ENCODE measurements at regions not wholly inside any gene's neighbourhood (a gene's known extent, or its start where the extent isn't known, plus 50 kb on each side); places are given as distances from the start of the nearest gene placed in this dataset.

DNA sequence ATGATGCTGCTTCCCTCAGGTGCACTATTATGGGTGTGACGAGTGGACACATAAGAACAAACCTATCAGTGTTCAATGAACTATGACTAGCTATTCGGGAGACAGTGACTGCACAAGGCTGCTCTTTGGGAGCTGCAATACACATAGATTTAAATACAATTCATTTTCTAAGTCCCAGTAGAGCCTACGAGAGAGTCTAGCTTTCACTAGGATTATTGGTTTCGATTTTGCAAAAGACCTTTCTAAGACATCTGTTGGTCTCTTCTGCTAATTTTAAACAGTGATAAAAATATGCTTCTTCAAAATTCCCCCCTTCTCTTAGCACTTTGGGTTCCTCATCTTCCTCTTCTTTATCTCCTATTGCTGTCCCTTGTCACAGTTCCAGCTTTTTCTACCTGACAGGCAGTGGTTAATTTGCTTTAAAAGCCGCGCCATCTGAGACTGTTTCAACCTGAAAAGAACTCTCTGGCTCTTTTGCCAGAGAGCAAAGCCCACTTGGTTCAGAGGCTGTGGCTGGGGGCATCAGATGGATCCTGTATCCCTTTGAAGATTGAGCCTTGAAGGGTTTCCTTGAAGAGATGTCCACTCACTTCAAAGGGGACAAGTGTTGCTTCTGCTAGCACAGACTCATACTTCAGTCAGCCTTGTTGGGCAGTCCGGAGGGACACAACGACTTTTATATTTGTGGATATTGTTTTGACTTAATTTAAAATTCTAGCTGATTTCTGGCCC, 241.5 kb downstream of the MAN2A1 start:
- TF ChIP-seq, protein P1, sequence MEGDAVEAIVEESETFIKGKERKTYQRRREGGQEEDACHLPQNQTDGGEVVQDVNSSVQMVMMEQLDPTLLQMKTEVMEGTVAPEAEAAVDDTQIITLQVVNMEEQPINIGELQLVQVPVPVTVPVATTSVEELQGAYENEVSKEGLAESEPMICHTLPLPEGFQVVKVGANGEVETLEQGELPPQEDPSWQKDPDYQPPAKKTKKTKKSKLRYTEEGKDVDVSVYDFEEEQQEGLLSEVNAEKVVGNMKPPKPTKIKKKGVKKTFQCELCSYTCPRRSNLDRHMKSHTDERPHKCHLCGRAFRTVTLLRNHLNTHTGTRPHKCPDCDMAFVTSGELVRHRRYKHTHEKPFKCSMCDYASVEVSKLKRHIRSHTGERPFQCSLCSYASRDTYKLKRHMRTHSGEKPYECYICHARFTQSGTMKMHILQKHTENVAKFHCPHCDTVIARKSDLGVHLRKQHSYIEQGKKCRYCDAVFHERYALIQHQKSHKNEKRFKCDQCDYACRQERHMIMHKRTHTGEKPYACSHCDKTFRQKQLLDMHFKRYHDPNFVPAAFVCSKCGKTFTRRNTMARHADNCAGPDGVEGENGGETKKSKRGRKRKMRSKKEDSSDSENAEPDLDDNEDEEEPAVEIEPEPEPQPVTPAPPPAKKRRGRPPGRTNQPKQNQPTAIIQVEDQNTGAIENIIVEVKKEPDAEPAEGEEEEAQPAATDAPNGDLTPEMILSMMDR (IDR thresholded peaks at IDR 0.05) = no peak
- no peak for TF ChIP-seq POLR2A (IDR thresholded peaks at IDR 0.05)

Measured in adrenal gland (tissue), 5 donors.